ENCODE measurements at regions not wholly inside any gene's neighbourhood (a gene's known extent, or its start where the extent isn't known, plus 50 kb on each side); places are given as distances from the start of the nearest gene placed in this dataset.

DNA sequence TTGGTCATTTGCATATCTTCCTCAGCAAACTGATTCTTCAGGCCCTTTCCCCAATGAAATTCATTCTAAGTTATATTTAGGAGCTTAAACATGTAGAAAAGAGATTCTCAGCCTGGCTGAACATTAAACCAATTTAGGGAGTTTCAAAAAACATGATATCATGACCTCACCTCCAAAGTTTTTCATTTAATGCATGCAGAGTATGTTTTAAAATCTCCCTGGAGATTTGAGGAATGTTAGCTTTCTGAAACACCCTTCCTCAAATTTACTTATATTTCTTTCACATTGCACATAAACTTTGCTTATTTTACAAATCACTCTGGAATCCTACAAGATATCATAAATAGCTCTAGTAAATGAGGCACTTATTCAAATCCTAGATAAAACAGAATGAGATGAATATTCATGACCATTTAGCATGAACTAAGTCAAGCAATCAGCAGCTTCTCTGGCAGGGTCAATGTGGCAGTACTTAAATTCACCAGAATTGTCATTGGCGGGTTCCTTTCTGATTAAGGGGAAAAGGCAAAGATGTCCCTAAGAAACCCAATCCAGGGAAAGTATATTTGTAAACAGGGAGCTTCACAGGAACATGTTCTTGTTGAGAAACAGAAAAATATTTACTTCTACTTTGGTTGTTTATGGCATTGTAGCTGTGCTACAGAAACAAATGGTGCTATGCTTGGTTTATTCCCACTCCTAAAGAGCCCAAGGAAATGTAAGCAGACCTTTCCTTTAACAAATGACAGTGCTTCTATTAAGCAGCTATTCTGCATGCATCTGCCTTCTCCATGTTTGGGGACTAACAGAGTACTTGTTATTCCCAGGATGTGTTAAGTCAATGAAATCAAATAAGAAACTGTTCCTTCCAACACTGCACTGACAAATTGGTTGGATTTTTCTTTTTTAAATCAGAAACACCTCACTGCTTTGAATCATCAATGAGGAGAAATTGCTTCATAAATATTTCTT is 162.3 kb downstream of the C11orf87 start:
- H3K79me2 ChIP-seq (ENCODE audit: control insufficient read depth, insufficient read depth, low read length), result no peaks in the 10 kb centered on the region
- intact Hi-C loops (cut with micrococcal nuclease; ENCODE audit: unreplicated experiment) (no loop called here), in situ Hi-C loops (cut with MboI) (no loop called here)
- WGBS (ENCODE audit: insufficient coverage, insufficient replicate concordance, low lambda C conversion rate, missing lambda C conversion rate), result 76% methylated on average over 1 of the region's 1 CpG
- H3K4me1 ChIP-seq (ENCODE audit: control insufficient read depth, insufficient read depth, low read length), result no peaks in the 10 kb centered on the region
- H4K20me1 ChIP-seq (ENCODE audit: control insufficient read depth, insufficient read depth), result no peaks in the 10 kb centered on the region
- no peak for ATAC-seq
- no peak overlapping the region for H3K4me2 ChIP-seq (ENCODE audit: control insufficient read depth, insufficient read depth)
- RAD21 ChIA-PET (ENCODE audit: unreplicated experiment), result no interaction called here
- H2AFZ ChIP-seq (ENCODE audit: control insufficient read depth, low read depth, low read length), result no peak overlapping the region
- no peak for DNase-seq (ENCODE audit: low read depth, low spot score)
- no peaks in the 10 kb centered on the region for H3K9me3 ChIP-seq (replicated peaks; ENCODE audit: control insufficient read depth, insufficient read depth, low read length)
- H3K27me3 ChIP-seq (replicated peaks in 1 of 2; ENCODE audit: control insufficient read depth in 2 of 2, insufficient read depth in 2 of 2, low read length in 1 of 2), result no peaks in the 10 kb centered on the region; a peak in 1 of 4 replicates
- CTCF ChIA-PET, result no interaction called here
- H3K9ac ChIP-seq (ENCODE audit: control insufficient read depth, insufficient read depth, low read length), result no peak overlapping the region
- POLR2A ChIA-PET, result no interaction called here
- H3K36me3 ChIP-seq (ENCODE audit: control insufficient read depth in 2 of 2, insufficient read depth in 2 of 2, low read length in 1 of 2), result no peaks in the 10 kb centered on the region
- H3K27ac ChIP-seq (ENCODE audit: control insufficient read depth, insufficient read depth), result no peak overlapping the region
- SMC1A ChIA-PET (ENCODE audit: uncharacterized antibody, unreplicated experiment), result no interaction called here
- FAIRE-seq, result no peak
- H3K4me3 ChIP-seq, result no peak overlapping the region
- BruUV-seq (replicated peaks), result no TSS peak
- TF ChIP-seq EGR1 (IDR thresholded peaks at IDR 0.05; ENCODE audit: borderline replicate concordance in 1 of 2, low read depth in 2 of 2, low read length in 2 of 2), result no peak
- TF ChIP-seq RUNX3 (IDR thresholded peaks at IDR 0.05; ENCODE audit: low read length), result no peak
- TF ChIP-seq, protein P1, sequence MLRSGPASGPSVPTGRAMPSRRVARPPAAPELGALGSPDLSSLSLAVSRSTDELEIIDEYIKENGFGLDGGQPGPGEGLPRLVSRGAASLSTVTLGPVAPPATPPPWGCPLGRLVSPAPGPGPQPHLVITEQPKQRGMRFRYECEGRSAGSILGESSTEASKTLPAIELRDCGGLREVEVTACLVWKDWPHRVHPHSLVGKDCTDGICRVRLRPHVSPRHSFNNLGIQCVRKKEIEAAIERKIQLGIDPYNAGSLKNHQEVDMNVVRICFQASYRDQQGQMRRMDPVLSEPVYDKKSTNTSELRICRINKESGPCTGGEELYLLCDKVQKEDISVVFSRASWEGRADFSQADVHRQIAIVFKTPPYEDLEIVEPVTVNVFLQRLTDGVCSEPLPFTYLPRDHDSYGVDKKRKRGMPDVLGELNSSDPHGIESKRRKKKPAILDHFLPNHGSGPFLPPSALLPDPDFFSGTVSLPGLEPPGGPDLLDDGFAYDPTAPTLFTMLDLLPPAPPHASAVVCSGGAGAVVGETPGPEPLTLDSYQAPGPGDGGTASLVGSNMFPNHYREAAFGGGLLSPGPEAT (IDR thresholded peaks at IDR 0.05; ENCODE audit: low read depth), result no peak
- TF ChIP-seq, protein P2, sequence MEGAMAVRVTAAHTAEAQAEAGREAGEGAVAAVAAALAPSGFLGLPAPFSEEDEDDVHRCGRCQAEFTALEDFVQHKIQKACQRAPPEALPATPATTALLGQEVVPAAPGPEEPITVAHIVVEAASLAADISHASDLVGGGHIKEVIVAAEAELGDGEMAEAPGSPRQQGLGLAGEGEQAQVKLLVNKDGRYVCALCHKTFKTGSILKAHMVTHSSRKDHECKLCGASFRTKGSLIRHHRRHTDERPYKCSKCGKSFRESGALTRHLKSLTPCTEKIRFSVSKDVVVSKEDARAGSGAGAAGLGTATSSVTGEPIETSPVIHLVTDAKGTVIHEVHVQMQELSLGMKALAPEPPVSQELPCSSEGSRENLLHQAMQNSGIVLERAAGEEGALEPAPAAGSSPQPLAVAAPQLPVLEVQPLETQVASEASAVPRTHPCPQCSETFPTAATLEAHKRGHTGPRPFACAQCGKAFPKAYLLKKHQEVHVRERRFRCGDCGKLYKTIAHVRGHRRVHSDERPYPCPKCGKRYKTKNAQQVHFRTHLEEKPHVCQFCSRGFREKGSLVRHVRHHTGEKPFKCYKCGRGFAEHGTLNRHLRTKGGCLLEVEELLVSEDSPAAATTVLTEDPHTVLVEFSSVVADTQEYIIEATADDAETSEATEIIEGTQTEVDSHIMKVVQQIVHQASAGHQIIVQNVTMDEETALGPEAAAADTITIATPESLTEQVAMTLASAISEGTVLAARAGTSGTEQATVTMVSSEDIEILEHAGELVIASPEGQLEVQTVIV (IDR thresholded peaks at IDR 0.05; ENCODE audit: borderline replicate concordance, partially characterized antibody), result no peak
- no peak for TF ChIP-seq NR2C2 (IDR thresholded peaks at IDR 0.05; ENCODE audit: borderline replicate concordance, control insufficient read depth, insufficient read length, low read depth)
- TF ChIP-seq CREB1 (IDR thresholded peaks at IDR 0.05; ENCODE audit: low read depth), result no peak
- TF ChIP-seq ESRRA (IDR thresholded peaks at IDR 0.05; ENCODE audit: low read length), result no peak
- no peak for TF ChIP-seq ZBTB33 (IDR thresholded peaks at IDR 0.05)
- TF ChIP-seq, protein P3, sequence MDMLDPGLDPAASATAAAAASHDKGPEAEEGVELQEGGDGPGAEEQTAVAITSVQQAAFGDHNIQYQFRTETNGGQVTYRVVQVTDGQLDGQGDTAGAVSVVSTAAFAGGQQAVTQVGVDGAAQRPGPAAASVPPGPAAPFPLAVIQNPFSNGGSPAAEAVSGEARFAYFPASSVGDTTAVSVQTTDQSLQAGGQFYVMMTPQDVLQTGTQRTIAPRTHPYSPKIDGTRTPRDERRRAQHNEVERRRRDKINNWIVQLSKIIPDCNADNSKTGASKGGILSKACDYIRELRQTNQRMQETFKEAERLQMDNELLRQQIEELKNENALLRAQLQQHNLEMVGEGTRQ (IDR thresholded peaks at IDR 0.05; ENCODE audit: borderline replicate concordance, low read depth, low read length), result no peak
- TF ChIP-seq, protein P4, sequence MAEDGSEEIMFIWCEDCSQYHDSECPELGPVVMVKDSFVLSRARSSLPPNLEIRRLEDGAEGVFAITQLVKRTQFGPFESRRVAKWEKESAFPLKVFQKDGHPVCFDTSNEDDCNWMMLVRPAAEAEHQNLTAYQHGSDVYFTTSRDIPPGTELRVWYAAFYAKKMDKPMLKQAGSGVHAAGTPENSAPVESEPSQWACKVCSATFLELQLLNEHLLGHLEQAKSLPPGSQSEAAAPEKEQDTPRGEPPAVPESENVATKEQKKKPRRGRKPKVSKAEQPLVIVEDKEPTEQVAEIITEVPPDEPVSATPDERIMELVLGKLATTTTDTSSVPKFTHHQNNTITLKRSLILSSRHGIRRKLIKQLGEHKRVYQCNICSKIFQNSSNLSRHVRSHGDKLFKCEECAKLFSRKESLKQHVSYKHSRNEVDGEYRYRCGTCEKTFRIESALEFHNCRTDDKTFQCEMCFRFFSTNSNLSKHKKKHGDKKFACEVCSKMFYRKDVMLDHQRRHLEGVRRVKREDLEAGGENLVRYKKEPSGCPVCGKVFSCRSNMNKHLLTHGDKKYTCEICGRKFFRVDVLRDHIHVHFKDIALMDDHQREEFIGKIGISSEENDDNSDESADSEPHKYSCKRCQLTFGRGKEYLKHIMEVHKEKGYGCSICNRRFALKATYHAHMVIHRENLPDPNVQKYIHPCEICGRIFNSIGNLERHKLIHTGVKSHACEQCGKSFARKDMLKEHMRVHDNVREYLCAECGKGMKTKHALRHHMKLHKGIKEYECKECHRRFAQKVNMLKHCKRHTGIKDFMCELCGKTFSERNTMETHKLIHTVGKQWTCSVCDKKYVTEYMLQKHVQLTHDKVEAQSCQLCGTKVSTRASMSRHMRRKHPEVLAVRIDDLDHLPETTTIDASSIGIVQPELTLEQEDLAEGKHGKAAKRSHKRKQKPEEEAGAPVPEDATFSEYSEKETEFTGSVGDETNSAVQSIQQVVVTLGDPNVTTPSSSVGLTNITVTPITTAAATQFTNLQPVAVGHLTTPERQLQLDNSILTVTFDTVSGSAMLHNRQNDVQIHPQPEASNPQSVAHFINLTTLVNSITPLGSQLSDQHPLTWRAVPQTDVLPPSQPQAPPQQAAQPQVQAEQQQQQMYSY (CRISPR knock-in tag; IDR thresholded peaks at IDR 0.05), result no peak
- no peak for TF ChIP-seq HDAC2 (IDR thresholded peaks at IDR 0.05)
- no peak for TF ChIP-seq BCL11A (IDR thresholded peaks at IDR 0.05; ENCODE audit: low read depth, low read length)
